NCI-H345 treated with DMSO at 0.1 percent for 48 hours (cell line): ENCODE measurements at regions not wholly inside any gene's neighbourhood (a gene's known extent, or its start where the extent isn't known, plus 50 kb on each side); places are given as distances from the start of the nearest gene placed in this dataset.
"Not testable (repeated sequence)": the region's sequence is repeated elsewhere in the genome, so short reads cannot be mapped to it uniquely, and the experiment has no call there.

ENCODE experiments used
- DNase-seq: peaks from one replicate; lab custom pipeline; 2025; ENCODE audit not compliant: unreplicated experiment; lab: John Stamatoyannopoulos, UW

DNA sequence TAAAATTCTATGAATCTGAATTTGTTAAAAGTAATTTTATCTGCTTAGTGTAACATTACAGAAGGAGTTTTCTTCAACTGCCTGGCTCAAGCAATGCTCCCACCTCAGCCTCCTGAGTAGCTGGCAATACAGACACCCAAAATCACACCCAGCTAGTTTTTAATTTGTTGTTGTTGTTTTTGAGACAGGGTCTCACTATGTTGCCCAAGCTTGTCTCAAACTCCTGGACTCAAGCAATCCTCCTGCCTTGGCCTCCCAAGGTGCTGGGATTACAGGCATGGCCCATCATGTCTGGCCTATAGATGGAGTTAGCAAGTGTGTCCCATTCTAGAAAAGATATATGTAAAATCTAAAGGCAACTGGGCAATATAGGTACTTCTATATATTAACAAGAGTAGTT lies 1580.4 kb upstream of the PRR20A start:
- DNase-seq = no peak

DNA sequence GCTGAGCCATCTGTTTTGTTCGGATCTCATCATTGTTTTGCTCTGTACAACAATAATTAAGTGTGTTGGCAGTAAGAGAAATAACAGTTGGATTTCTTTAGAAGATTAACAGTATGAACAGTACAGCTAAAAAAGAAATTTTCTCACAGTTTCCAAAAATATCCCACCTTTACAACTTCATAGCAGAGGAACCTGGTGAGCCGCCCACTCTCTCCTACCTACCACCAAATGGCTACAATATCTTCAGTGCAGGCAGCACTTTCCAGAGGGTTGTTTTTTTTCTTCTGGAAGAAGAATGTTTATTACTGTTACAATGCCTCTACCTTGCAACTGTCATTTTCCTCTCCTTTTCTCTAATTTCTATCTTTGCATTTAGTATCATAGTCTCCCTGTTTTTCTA lies 1577.5 kb upstream of the PRR20A start:
- no peak for DNase-seq

DNA sequence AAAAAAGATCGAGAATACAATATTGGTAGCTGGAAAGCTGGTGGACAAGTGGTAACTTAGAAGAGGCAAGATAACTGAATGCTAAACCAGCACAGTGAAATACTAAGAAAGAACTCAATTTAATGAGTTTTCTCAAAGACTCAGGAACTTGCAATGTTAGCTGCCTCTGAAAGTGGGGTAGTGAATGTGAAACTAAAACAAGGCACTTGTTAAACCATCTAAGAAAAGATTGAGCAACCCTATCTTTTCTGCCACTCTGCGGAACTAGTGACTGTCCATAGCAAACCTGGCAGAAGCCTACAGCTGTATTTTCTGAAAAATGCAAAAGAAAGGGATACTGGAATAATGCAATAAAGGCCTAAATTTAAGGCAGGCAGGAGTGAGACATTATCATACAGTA lies 1574.4 kb upstream of the PRR20A start:
- no peak for DNase-seq

DNA sequence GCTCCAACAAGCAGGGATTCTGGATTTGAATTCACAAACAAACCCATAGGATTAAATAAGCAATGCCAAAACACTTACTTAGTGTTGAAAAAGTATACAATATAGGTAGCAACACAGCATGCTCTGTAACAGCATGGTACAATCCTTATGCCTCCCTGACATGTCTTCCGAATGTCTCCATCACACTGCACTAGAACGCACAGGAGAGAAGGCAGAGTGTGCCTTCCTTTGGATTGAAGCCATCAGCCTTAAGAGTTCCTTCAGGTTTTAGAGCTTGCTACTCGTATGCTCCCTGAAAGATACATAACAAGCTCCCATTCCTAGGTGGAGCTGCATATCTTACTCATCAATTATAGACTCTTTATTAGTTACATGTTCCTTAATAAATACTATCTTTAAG lies 1573.9 kb upstream of the PRR20A start:
- DNase-seq = no peak

DNA sequence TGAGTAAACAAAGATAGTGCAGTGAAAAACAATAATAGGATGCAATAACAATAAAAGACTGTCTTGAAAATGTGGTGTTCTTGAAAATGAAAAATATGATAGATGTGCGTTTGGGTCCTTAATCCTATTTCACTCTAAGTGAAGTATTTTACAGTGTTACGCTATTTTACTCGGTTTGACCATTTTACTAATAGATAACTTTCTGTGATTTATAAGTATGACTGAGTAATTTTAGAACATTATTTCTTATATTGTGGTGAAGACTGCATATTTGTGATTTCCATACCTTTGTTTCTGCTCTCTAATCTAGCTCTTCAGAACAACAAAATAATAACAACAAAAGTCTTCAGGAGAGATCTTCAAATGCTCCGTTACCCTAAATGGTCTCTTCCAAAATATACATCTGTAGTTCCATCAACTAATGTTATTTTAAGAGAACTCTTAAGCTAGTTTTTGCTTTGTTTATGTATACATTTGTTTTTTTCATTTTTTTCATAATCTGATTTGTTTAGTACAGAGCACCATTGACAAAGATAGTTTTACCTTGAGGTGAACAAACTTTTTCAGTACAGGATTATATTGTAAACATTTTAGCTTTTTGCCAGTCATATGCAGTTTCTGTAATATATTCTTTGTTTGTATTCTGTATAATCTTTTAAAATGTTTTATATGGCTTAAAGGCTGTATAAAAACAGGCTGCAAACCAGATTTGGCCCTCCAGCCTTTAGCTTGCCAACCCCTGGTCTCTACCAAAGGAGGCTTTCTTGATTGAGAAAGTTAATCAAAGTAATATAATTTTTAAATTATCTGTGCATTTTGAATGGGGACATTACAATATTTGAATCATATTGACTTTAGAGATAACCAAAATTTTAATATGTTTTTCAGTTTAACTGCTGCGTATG lies 1572.7 kb upstream of the PRR20A start:
- DNase-seq = no peak

DNA sequence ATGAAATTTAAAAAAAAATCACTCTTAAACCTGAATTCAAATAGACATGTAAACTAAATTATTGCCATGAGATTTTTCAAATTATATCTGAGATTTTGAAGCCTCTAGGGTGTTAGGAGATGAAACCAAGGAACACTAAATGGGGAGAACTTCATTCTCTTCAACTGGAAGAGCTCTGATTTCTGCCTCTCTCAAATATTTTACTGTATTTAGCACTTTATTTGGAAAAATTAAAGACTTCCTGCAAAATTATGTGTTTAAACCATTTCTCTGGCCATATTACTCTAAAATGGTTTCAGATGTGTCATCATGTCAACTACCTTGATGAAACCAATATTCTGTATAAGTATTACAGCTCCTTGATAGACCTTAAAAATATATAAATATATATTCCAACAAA lies 1571.6 kb upstream of the PRR20A start:
- no peak for DNase-seq

DNA sequence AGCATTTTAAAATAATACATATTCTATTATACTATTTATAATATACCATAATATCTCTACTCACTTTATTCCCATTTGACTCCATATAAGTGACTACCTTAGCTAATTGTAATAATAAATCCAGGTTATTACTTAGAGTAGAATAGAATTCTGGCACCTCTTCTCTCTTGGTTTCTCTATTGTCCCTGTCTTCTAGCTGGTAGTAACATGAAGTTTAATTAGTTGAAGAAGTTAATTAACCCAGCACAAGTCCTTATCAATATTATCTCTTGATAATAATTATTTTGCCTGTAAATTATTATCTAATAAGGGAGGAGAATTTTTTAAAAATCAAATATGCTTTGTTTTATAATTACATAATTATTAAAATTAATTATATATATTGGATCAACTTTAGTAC lies 1571.2 kb upstream of the PRR20A start:
- DNase-seq = no peak

DNA sequence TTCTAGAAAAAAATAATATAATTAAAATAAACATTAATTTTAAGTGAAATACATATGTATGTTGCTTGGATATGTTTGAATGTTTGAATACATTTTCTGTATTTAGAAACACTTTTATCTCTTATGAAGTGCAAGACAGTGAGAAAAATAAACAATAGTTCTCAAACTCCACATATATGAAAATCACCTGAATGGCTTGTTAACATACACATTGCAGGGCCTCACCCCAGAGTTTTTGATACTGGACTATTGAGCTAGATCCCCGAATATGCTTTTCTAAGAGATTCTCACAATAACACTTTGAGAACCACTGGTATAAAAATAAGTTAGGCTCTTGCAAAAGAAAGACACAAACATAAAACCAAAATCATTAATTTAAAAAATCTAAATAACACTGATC lies 1570.3 kb upstream of the PRR20A start:
- no peak for DNase-seq

DNA sequence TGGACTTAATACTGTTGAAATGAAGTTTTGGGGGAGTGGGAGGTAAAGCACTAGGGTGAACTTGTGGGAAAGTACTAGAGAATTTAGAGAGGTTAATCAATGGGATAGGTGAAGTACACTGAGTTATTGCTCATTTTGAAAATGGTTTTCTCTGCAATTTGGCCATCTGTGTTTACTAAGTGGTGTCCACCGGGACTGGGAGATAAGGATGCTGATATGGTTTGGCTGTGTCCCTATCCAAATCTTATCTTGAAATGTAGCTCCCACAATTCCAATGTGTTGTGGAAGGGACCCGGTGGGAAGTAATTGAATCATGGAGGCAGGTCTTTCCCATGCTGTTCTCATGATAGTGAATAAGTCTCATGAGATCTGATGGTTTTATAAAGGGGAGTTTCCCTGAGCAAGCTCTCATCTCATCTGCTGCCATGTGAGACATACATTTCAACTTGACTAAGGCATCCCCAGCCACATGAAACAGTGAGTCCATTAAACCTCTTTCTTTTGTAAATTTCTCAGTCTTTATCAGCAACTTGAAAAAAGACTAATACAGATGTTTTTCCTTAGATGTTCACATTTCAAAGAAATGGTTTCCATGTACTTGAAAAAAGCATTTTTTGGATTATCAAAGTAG lies 1569.4 kb upstream of the PRR20A start:
- no peak for DNase-seq

DNA sequence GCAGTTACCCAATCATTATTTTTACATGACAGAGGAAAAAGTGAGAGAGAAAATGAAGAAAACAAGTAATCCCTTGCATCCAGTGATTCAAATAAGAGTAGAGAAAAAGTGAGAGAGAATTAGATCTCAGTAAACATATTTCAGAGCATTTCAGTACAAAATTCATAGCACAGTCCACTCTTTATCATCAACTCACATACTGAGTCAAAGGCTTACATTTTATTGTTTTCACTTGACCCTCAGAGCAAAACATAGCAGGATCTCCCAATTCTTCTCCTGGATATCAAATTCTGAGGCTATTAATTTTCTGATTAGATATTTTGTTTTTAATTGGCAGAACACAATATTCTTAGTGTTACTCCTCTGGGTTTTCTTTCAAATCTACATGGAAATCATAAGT lies 1568.3 kb upstream of the PRR20A start:
- DNase-seq = no peak

DNA sequence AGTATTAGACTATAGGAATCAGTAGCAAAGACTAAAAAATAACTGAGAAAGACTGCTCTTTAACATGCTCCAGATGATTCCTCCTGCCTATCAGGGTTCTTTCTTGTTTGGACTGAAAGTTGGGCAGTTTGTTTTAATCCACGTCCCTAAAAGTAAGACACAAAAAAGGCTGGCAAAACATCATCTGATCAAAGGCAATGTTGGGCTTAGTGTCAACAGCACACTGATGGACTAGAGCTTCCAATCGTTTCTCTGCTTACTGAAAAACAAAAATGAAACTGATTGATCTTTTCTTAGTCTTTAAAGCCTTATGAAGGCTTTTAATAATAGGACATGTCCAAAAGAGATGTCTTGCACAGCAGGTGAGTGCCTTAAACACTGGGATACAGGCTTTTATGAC lies 1567.9 kb upstream of the PRR20A start:
- DNase-seq = no peak

DNA sequence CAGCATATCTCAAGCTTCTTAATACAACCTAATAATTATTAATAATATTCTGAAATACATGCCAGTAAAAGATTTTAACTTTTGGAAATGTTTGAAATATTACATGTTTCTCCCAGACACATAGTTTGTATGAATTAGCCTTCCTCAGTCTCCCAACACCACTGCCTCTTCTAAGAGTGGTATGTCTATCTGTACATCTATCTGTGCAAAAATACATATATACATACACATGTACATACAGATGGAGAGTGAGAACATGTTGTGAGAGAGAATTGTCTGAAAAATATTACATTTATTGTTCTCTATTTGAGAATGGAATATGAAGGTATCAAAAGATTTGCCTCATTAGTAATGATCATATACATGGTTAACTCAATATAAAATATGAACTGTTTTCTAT lies 1567.2 kb upstream of the PRR20A start:
- DNase-seq = no peak

DNA sequence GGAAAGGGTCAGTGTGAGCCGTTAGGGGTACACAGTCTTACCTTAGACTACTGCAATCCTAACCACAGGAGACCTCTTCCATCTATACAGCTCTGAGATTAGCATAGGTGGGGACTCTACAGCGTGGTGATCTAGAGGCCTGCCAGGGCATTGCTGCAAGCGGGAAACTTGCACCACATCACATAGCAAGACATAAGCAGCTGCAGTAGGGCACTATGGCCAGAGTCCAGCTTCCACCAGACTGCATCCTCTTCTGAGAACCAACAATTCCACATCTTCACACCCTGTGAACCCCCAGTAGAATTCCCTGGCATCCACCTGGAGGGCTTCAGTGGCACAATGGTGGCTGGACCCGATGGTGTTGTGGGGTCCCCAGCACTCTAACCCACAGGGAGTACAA lies 1564.3 kb upstream of the PRR20A start:
- DNase-seq = no peak

DNA sequence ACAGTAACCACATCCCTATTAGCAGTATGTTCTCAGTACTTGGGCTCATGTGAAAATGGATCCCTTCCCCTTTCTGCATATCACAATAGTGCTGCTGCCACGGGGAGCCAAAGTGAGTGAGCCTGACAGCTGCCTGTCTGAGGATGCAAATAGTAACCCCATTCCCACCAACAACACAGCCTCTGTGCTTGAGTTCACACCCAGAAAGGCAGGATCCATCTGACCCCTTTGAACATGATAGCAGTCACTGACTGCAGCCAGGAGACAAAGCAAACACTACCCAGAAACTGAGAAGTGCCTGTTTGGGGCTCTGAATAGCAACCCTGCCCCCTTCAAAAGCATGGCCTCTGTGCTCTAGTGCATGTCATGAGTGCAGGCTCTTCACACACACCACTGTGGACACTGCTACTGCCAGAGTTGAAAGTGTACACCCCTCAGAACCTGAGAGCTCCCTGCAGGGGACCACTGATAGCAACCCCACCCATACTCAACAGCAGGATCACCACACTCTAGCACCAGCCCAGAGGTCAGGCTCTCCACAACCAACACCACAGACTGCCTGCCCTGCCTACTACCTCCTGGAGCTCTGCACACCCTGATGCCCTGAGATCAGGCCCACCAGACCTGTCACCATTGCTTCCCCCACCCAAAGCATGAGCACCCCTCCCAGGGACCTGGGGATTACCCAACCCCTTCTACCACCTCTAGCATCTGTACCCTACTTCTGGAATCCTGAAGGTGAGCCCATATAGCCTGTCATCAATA lies 1563.5 kb upstream of the PRR20A start:
- no peak for DNase-seq

DNA sequence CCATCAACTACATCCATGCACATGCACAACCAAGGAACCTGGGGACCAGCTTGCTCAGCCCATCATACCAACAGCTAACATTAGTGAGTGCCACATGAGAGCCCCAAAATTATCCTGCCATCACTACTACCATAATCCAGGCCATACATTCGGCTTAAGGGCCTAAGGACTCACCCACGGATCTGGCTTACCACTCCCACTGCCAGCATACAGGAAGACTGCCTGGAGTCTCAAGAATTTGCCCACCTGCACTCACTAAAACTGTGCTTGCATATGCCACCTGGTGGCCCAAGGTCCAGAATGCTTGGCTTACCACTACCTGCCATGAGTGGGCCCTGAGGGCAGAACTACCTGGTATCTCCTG lies 1562.9 kb upstream of the PRR20A start:
- DNase-seq = no peak

DNA sequence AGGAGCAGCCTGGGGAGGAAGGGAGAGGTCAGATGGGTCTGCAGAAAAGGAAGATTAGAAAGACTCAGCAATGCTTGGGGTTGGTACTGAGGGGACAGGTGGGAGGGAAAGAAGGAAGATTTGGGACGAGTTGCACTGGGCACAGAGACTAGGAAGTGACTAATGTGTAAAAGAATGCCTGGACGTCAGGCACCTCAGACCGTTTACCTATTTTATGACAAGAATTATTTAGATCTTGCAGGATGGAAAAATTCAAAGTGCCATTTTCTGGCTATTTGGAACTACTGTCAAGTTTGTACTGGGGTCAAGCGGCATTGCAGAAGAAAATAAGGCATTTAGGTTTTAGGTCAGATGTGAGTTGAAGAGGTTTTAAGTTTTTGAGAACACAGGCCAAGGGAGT lies 1558.4 kb upstream of the PRR20A start:
- DNase-seq = not testable (repeated sequence)

DNA sequence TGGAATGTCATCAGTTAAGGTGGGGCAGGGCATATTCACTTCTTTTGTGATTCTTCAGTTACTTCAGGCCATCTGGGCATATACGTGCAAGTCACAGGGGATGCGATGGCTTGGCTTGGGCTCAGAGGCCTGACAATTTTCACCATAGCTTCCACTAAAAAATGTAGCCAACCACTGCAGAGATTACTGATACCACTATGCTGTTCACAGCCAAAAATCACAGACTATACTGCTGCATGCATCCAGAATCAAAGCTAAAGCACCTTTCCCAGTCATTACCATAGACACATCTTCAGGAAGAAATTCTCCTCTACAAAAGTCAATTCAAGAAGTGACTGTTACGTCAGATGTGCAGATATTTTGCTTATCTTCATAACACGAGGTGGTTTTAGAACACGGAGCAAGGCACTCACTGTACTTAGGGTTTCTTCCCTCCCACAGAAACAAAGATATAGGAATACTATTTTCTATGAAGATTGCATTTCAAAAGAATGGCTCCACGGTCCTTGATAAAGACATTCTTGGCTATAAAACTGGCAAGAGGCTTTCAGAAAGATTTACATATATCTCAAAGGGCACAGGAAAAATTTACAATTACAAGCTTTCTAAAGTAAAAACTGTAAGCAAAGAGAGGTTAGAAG lies 1556.6 kb upstream of the PRR20A start:
- DNase-seq = no peak

DNA sequence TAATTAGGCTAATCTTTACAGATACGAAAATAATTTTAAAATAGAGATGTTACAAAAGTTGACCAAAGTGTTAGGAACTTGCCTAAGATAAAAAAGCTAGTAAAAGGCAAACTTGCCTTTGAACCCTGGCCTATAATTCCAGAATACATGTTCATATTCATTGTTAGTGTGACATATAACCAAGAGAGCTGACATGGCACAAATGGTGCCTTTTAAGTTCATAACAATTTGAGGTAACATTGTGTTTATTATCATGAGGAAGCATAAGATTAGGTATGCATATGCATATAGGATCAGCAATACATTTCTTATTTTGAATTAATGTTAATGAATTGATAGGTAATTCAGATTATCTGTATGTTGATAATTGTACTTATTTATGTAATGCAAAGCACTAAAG lies 1537.9 kb upstream of the PRR20A start:
- no peak for DNase-seq

DNA sequence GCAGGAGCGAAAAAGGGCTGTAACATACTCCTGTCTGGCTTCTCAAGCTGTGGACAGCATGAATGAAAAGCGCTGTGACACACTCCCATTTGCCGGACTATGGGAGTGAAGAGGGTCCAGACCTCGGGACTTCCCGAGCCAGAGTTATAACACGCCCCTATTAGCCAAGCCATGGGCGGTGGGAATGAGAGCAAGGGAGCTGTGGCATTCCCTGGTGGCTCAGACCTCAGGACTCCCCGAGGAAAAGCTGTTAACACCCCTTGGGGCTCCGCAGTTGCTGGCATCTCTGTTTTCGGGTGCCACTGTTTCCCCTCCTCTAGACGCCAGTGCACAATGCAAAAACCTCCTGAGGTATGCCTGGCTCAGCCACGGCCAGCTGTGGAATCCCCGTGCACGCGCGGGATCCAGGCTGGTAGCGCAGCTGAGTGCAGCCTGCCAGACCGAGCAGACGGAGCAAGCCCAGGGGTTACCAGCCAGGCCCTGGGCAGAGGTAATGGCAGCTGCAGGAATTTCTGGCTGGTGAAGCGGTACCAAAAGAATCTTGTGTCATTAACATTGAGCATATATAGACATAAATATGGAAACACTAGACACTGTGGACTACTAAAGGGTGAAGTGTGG lies 1534.6 kb upstream of the PRR20A start:
- no peak for DNase-seq

DNA sequence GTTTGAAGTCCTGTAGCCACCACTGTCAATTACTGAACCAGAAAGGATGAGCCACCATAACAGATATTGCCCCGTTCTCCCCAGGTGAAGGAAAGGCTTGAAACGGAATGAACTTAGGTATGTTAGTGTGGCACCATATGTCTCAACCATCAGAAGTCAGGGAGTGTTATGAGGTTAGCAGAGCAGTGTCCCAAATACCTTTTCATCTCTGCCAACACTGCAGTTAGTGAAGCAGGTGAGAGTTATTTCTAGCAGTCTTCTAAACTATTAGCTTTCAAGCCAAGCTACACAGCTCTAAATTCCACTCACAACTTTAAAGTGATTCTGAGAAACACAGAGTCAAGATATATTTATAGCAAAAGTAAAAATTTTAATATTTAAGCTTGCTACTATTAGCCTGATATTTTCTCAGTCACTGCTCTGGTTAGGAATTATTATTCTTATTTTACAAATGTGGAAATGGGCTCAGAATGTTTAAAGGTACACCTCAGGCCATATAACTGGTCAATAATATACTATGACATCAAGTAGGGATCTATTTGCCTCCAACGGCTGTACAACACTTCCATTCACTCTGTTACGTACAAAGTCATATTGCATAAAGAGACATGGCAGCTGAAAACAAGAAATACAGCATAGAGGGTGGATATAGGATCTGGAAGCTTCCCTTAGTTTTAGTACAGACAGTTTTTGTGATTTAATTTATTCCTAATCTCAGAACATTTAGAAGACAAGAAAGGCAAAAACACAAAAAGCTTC lies 1527.1 kb upstream of the PRR20A start:
- DNase-seq = no peak
